Tibial nerve (tissue), 3 donors: ENCODE measurements at regions not wholly inside any gene's neighbourhood (a gene's known extent, or its start where the extent isn't known, plus 50 kb on each side); places are given as distances from the start of the nearest gene placed in this dataset.

Source experiments
- POLR2A ChIP-seq, 2 donors: fragments of 450-650 bp; IDR thresholded peaks; one replicate each; pipeline ENCODE4 v1.6.1; 2017; ENCODE audit warnings: antibody characterized with exemption in 2 of 2, mild to moderate bottlenecking in 2 of 2, moderate library complexity in 2 of 2
- TF ChIP-seq, protein P1 (sequence below), 5 experiments: fragments of 200-600 bp in 3 of 5; fragments of 450-650 bp in 2 of 5; sonication (generic) in 3 of 5; IDR thresholded peaks; one replicate each; pipeline ENCODE4 v1.5.1; 2016 to 2019; ENCODE audit warnings: antibody characterized with exemption in 5 of 5, mild to moderate bottlenecking in 3 of 5, moderate library complexity in 2 of 5

DNA sequence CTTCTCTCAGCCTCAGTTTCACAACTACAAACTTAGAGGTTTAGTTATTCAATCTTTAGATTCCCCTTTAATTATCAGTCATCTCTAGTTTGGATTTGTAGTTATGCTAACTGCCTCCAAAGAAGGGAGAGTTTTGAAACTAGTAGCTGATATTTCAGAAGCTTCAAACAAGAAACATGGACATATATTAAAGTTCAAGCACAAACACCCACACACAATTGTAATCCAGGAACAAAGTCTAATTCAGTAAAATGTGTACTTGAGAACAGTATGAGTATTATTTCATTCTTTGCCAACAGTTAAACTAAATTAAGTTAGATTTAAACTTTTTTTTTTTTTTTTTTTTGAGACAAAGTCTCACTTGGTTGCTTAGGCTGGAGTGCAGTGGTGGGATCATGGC is 71.2 kb upstream of the ABCA1 start:
- TF ChIP-seq, protein P1, sequence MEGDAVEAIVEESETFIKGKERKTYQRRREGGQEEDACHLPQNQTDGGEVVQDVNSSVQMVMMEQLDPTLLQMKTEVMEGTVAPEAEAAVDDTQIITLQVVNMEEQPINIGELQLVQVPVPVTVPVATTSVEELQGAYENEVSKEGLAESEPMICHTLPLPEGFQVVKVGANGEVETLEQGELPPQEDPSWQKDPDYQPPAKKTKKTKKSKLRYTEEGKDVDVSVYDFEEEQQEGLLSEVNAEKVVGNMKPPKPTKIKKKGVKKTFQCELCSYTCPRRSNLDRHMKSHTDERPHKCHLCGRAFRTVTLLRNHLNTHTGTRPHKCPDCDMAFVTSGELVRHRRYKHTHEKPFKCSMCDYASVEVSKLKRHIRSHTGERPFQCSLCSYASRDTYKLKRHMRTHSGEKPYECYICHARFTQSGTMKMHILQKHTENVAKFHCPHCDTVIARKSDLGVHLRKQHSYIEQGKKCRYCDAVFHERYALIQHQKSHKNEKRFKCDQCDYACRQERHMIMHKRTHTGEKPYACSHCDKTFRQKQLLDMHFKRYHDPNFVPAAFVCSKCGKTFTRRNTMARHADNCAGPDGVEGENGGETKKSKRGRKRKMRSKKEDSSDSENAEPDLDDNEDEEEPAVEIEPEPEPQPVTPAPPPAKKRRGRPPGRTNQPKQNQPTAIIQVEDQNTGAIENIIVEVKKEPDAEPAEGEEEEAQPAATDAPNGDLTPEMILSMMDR (IDR thresholded peaks at IDR 0.05) = no peak
- no peak for TF ChIP-seq POLR2A (IDR thresholded peaks at IDR 0.05)
